ENCODE measurements at regions not wholly inside any gene's neighbourhood (a gene's known extent, or its start where the extent isn't known, plus 50 kb on each side); places are given as distances from the start of the nearest gene placed in this dataset.
A peak's percentile ranks its signal among the peaks of the same experiment; 100 is the strongest.

DNA sequence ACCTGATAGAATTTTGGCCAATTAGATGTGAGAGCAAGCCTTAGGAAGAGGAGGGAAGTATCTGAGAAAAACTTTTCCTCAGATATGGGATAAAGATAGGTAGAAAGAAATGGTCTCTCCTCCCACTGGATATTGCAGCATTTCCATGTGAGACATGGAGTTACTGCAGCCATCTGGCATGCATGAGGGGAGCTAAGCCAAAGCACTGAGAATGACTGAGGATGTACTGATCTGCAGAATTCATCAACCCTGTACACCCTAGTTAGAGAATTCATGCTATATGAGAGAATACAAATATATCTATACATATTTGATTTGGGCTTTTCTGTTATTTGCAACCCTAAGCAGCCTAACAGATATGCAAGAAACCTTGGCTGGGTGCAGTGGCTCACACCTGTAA is 52.5 kb upstream of the RPL34 start:
- no peak for DNase-seq

- no peak for DNase-seq
Observed at GRCh38 chr4:108561116-108561515, 59.3 kb upstream of the RPL34 start.

DNA sequence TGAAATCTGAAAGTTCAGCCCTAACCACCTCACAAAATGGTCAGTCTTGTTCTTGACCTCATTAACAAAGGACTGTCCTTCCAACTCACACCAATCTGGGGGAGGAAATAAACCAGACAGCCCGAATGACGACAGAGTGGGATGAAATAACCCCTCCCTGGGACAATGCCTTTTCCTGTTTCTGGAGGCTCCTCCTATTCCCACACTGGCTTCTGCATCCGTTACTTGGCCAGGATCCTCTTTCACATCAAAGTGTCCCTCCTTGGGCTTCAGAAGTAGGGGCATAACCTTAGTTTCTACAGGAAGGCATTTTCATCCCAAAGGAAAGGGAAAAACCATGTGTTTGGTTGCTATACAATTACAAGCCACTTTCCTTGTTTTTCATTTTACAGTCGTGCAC is 59.8 kb upstream of the RPL34 start:
- DNase-seq, result no peak

GRCh38 chr4:108559911-108560310 is 60.5 kb upstream of the RPL34 start:
- DNase-seq, result no peak

DNA sequence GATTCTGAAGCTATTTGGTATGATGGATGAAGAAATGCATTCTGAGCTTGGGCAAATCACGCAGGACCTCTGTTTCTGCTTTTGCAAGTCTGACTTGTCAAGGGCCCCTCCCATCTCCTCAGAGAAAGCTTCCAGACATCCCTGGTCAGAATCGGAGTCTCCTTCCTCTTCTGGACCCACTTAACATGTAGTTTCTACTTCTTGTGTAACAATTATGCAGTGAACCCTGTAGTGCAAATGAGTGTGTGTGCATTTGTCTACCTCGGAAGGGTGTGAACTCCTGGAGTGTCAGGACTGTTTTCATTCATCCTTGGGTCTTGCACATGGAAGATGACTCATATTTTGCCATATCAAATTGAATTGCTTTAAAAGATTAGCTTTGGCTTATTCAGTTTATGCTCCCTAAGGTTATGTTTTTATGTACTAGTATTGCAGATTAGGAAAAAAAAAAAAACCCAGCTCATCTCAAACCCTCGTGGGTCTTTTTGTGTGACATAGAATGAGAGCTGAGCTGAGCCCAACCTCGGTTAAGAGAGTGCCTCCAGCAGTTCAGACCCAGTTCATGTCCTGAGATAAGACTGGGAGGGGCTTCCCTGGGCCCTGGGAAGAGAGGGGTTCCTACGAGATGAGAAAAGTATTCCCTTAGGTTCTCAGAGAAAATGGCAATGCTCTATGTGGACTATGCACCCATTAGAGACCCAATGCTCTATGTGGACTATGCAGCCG is 61.1 kb upstream of the RPL34 start:
- no peak for DNase-seq

DNA sequence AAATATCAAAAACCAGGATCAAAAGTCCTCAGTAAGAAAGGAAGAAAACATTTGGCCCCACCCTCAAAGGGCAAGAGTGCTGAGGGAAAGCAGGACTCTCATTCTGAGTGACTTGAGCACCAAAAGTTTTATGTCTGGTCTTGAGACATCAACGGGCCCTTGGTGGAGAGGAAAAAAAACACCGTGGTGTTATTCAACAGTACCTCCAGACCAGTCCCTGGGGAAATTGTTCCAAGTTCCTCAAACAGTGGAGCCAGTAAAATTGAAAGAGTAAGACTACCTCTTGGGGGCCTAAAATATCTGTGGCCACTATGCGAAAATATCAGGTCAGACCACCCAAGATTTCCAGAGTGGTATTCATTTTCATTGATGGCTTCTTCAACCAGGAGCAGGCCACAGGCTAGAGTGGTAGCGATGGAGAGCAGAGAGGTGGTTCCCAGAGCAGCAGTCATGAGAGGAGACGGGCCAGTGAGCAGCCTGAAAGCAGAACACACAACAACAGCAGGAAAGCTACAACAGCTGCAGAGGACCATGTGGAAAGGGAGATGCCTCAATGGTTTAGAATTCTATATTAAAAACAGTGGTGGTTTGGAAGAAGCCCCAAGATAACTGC is 63.7 kb upstream of the RPL34 start:
- DNase-seq, result no peak

DNA sequence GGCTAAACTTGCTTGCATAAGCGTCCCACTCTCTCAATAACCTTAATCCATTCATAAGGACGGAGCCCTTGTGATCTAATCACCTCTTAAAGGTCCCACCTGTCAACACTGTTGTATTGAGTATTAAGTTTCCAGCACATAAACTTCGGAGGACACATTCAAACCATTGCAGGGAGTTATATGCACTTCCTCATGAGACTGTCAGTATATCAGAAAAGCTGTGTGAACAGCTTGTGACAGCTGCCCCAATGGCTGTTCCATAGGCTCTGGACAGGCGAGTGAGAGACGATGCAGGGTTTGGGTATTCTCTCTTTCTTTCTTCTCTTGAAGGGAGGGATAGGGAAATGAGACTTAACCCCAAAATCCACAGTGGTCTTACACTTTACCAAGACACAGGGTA is 64.2 kb upstream of the RPL34 start:
- no peak for DNase-seq

- no peak for DNase-seq
Observed at GRCh38 chr4:108555701-108556100, 64.7 kb upstream of the RPL34 start.

DNA sequence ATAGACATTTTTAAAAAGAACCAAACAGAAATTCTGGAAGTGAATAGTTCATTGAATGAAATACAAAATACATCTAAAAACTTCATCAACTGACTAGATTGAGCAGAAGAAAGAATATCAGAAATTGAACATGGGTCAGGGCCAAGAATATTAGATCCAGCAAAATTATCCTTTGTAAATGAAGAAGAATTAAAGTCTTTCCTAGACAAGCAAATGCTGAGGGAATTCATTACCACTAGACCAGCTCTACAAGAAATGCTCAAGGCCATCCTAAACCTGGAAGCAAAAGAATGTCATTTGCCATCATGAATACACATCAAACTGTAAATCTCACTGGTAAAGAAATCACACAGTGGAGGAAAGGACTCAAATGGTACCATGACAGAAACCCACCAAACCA is 72.7 kb upstream of the RPL34 start:
- no peak for DNase-seq

DNA sequence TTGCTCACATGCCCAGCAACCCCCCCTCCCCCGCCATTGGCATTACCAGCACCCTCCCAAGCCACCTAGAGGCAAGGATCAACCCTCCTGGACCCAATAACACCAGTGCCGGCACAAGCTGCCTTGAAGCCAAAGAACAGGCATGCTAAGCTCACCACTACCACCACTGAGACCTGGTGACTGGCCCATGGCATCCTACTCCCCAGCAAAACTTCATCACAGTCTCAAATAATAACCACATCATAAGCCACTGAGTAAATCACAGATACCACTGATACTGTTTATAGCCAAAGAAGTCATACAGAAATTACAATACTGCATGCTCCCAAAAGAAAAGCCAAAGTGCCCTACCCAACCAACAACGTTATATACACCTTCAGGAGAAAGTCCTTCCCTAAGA is 73.6 kb upstream of the RPL34 start:
- DNase-seq, result no peak

DNA sequence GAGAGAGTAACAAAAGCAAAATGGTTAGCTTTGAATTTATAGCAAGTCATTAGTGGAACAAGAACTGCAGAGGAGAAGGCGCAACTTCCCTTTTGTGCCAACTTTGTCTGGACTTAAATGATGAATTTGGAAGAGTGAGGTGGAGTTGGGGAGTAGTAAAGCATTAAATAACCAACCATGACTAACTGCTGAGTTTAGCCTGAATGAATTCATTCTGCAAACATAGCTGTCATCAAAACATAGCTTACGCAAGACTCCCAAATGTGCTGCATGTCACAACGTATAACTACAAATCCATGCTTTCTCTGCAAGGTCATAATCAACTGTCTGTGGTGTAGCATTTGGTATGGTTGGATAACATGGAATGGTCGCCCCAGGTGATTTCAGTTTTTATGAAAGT is 75.9 kb upstream of the RPL34 start:
- DNase-seq, result no peak

- no peak for DNase-seq
Observed at GRCh38 chr4:108543359-108543968, 76.9 kb upstream of the RPL34 start.

- no peak for DNase-seq
Observed at GRCh38 chr4:108540536-108540935, 79.8 kb upstream of the RPL34 start.

GRCh38 chr4:108536577-108536976 is 83.8 kb upstream of the RPL34 start:
- DNase-seq, result no peak

- no peak for DNase-seq
Observed at GRCh38 chr4:108535757-108536156, 84.6 kb upstream of the RPL34 start.

GRCh38 chr4:108533876-108534275 is 86.5 kb upstream of the RPL34 start:
- DNase-seq, result no peak

DNA sequence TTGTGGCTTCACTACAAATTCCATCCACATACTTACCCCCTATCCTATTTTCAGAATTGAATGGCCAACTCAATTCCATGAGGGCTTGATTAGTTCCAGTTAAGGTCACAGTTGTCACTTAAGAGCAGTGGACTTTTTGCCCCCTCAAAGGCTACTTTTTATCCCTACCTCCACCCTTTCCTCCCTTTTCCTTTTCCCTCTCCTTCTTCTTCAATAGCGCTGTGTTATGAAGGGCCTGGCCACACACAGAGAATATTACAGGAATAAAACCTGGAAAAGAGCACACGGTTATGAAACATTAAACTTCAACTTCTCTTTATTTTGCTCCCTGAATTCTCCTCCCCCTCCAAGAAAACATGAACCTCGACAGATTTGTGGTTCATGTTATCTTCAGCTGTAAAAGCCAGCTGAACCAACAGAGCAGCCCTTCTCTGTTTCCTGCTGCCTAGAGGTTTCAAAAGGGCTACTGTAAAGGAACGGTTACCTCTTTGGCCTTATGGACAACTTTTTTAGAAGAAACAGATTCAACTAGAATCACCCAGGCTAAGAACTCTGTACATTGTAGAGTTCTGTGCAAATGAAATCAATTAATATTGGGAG is 87.0 kb upstream of the RPL34 start:
- peak; percentile 57 for DNase-seq

- no peak for DNase-seq
Observed at GRCh38 chr4:108532738-108533137, 87.6 kb upstream of the RPL34 start.

DNA sequence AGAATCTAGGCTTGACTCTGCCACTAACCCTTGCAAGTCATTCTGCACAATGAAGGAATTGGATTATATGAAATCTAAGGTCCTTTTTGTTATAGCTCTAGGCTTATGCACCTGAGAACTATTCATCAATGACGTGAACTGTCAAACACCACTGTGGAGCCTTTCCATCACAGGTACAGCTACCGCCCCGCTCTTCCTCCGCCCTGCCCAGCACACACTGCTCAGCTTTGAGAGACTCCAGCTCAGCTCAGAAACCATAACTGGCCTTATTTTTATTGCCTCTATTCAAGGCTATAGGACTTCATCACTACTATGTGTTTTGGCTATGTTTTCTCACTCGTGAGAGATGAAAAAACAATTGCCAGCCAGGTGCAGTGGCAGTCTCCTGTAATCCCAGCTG is 88.2 kb upstream of the RPL34 start:
- no peak for DNase-seq

DNA sequence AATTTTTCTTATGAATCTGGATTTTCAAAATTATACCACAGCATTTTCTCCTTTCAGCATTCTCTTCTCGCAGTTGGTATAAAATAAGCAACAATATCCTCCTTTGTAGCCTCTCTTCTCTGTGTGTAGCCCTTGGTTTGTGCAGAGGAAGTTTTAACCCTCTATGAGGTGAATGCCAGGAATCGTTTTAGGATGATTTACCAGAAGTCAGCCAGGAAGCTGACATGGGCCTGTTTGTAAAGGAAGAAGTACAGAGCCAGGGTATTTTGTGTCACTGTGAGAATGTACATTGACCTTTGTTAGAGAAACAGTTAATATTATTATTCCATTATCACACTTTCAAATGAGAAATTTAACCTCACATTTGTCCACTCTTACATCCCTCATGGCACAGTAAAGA is 88.9 kb upstream of the RPL34 start:
- DNase-seq, result no peak

- DNase-seq, result no peak
Observed at GRCh38 chr4:108529984-108530905, 90.1 kb upstream of the RPL34 start.

DNA sequence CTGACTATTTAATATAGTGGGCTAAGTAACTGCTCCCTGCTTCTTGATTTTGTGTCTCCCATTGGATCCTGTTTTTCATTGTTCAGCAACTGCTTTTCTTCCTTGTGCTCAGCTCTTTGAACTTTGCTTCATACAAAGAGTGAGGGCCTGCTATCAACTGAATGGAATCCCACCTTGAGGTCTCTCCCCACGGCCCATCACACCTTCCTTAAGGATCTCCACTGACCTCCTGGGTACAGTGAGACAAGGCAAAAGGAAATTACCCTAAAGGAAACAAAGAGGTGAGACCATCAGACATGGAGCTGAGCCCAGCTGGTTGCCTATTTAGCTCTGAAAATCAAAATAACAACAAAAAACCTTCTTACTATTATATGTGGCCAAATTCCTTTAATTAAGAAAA is 91.3 kb upstream of the RPL34 start:
- DNase-seq, result no peak

- peak; percentile 36 for DNase-seq
Observed at GRCh38 chr4:108527723-108528122, 92.7 kb upstream of the RPL34 start.

Measured in hematopoietic multipotent progenitor cell treated with erythropoietin and hydrocortisone succinate and interleukin-3 and kit ligand, for 6 days (in vitro differentiated cells).